GM23248 (cell line): ENCODE measurements at regions not wholly inside any gene's neighbourhood (a gene's known extent, or its start where the extent isn't known, plus 50 kb on each side); places are given as distances from the start of the nearest gene placed in this dataset.
"Not testable (repeated sequence)": the region's sequence is repeated elsewhere in the genome, so short reads cannot be mapped to it uniquely, and the experiment has no call there.

Experiments used
- DNase-seq: peaks from one replicate; pipeline ENCODE4 v3.0.0-alpha.2; 2015
- H2AFZ ChIP-seq: fragments of 200-600 bp; sonication (generic); 2 replicates; pipeline ENCODE4 v1.6.1; 2016; ENCODE audit warnings: antibody characterized with exemption
- H3F3A ChIP-seq: fragments of 200-600 bp; sonication (generic); 2 replicates; pipeline ENCODE4 v1.6.1; 2016; ENCODE audit warnings: mild to moderate bottlenecking, antibody characterized with exemption, mixed run types; ENCODE audit not compliant: insufficient read depth
- H3K27ac ChIP-seq: fragments of 200-600 bp; sonication (generic); 2 replicates; pipeline ENCODE4 v1.5.1; 2016; ENCODE audit warnings: mild to moderate bottlenecking
- H3K27me3 ChIP-seq: fragments of 200-600 bp; sonication (generic); replicated peaks from 2 replicates; pipeline ENCODE4 v1.6.1; 2016; ENCODE audit warnings: mild to moderate bottlenecking; ENCODE audit not compliant: insufficient read depth
- H3K36me3 ChIP-seq: fragments of 200-600 bp; sonication (generic); 2 replicates; pipeline ENCODE4 v1.6.1; 2016; ENCODE audit warnings: low read depth, mild to moderate bottlenecking
- H3K4me1 ChIP-seq: fragments of 200-600 bp; sonication (generic); 2 replicates; pipeline ENCODE4 v1.6.1; 2016; ENCODE audit warnings: mild to moderate bottlenecking; ENCODE audit not compliant: insufficient read depth
- H3K4me2 ChIP-seq: fragments of 200-600 bp; sonication (generic); one replicate; pipeline ENCODE4 v1.6.1; 2016; ENCODE audit warnings: mild to moderate bottlenecking; ENCODE audit not compliant: unreplicated experiment
- H3K4me3 ChIP-seq: fragments of 200-600 bp; sonication (generic); 2 replicates; pipeline ENCODE4 v1.5.1; 2016; ENCODE audit warnings: mild to moderate bottlenecking
- H3K79me2 ChIP-seq: fragments of 200-600 bp; sonication (generic); 2 replicates; pipeline ENCODE4 v1.6.1; 2016; ENCODE audit warnings: mild to moderate bottlenecking; ENCODE audit not compliant: insufficient read depth
- H3K9ac ChIP-seq: fragments of 200-600 bp; sonication (generic); 2 replicates; pipeline ENCODE4 v1.6.1; 2016; ENCODE audit warnings: mild to moderate bottlenecking
- H3K9me2 ChIP-seq: fragments of 200-600 bp; sonication (generic); 2 replicates; pipeline ENCODE4 v1.6.1; 2016; ENCODE audit warnings: mixed run types, mild to moderate bottlenecking, moderate library complexity; ENCODE audit not compliant: insufficient read depth
- H3K9me3 ChIP-seq: fragments of 200-600 bp; sonication (generic); one replicate; pipeline ENCODE4 v1.6.1; 2017; ENCODE audit warnings: low read depth
- H4K20me1 ChIP-seq: fragments of 200-600 bp; sonication (generic); 2 replicates; pipeline ENCODE4 v1.6.0; 2016; ENCODE audit not compliant: insufficient read depth
- EZH2 ChIP-seq: fragments of 200-600 bp; sonication (generic); IDR thresholded peaks from 2 replicates; pipeline ENCODE4 v1.6.1; 2018; ENCODE audit warnings: antibody characterized with exemption, mild to moderate bottlenecking; ENCODE audit not compliant: insufficient read depth, poor library complexity, severe bottlenecking
- EZH2phosphoT487 ChIP-seq: fragments of 200-600 bp; sonication (generic); IDR thresholded peaks from 2 replicates; pipeline ENCODE4 v1.6.1; 2018; ENCODE audit warnings: antibody characterized with exemption, moderate library complexity, mild to moderate bottlenecking, low read depth; ENCODE audit not compliant: insufficient read depth
- WGBS, 2 experiments: methylation state at CpG; one replicate each; pipeline ENCODE4 v1.1.6; 2015 to 2017; ENCODE audit warnings: low lambda C conversion rate in 2 of 2, low coverage in 1 of 2; ENCODE audit errors: missing lambda C conversion rate in 2 of 2; 5-methylcytosine and 5-hydroxymethylcytosine counted together
- in situ Hi-C: fragments of 300-500 bp; cut with MboI; formaldehyde crosslinking; loops from 2 replicates; pipeline ENCODE4 v1.15.0; 2020

GRCh38 chr15:81924729-81925128 lies 121.1 kb downstream of the MEX3B start:
- Histone ChIP-seq H3K36me3 (no peaks in the 10 kb centered on the region), H3K4me1 (no peaks in the 10 kb centered on the region), H3K4me3 (no peak overlapping the region), H2AFZ (no peak overlapping the region), H3K9me2 (no peaks in the 10 kb centered on the region), H3K27me3 (no peaks in the 10 kb centered on the region), H3K9me3 (no peaks in the 10 kb centered on the region), H3F3A (no peaks in the 10 kb centered on the region), H3K9ac (no peak overlapping the region), H4K20me1 (no peaks in the 10 kb centered on the region), H3K79me2 (no peaks in the 10 kb centered on the region), H3K27ac (no peak overlapping the region), H3K4me2 (no peak overlapping the region)
- in situ Hi-C loops, result no loop called here
- no peak for DNase-seq
- WGBS, 2 experiments, result 41 to 42% methylated on average over 4 of the region's 4 CpGs
- TF ChIP-seq EZH2phosphoT487 (no peak), EZH2 (no peak)

- Histone ChIP-seq H3K36me3 (no peaks in the 10 kb centered on the region), H3K4me1 (no peaks in the 10 kb centered on the region), H3K27ac (no peak overlapping the region), H3K79me2 (no peaks in the 10 kb centered on the region), H3K4me2 (no peak overlapping the region), H3K9me3 (no peaks in the 10 kb centered on the region), H2AFZ (no peak overlapping the region), H3F3A (no peaks in the 10 kb centered on the region), H3K4me3 (no peak overlapping the region), H4K20me1 (no peaks in the 10 kb centered on the region), H3K27me3 (no peaks in the 10 kb centered on the region), H3K9ac (no peak overlapping the region), H3K9me2 (no peaks in the 10 kb centered on the region)
- no peak for TF ChIP-seq EZH2
- no peak for TF ChIP-seq EZH2phosphoT487
- 37 to 38% methylated on average over 4 of the region's 4 CpGs for WGBS, 2 experiments
- no peak for DNase-seq
- in situ Hi-C loops, result no loop called here
These were observed 122.1 kb downstream of the MEX3B start for GRCh38 chr15:81923561-81924350.

GRCh38 chr15:81922143-81922542 lies 123.7 kb downstream of the MEX3B start:
- no peaks in the 10 kb centered on the region for H3K9me2 ChIP-seq
- in situ Hi-C loops, result no loop called here
- no peaks in the 10 kb centered on the region for H3K36me3 ChIP-seq
- no peaks in the 10 kb centered on the region for H3K4me1 ChIP-seq
- DNase-seq, result no peak
- H3K79me2 ChIP-seq, result no peaks in the 10 kb centered on the region
- no peak for TF ChIP-seq EZH2phosphoT487
- TF ChIP-seq EZH2, result no peak
- H3K4me3 ChIP-seq, result no peak overlapping the region
- H3K4me2 ChIP-seq, result no peak overlapping the region
- no peaks in the 10 kb centered on the region for H3F3A ChIP-seq
- no peaks in the 10 kb centered on the region for H3K9me3 ChIP-seq
- H3K27me3 ChIP-seq, result no peaks in the 10 kb centered on the region
- no peak overlapping the region for H2AFZ ChIP-seq
- no peak overlapping the region for H3K27ac ChIP-seq
- no peaks in the 10 kb centered on the region for H4K20me1 ChIP-seq
- no peak overlapping the region for H3K9ac ChIP-seq

DNA sequence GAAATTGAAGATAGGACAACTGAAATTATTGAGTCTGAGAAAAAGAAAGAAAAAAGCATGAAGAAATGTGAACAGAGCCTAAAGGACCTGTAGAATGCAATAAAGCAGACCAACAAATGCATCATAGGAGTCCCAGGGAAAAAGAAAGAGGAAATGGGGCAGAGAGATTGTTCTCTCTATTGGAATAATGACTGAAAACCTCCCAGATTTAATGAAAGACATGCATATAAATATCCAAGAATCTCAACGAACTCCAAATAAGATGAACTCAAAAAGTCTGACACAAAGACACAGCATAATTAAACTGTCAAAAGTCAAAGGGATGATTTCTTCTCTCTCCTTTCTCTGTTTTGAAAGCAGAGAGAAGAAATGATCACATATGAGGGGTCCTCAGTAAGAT lies 124.7 kb downstream of the MEX3B start:
- H3K27me3 ChIP-seq, result no peaks in the 10 kb centered on the region

GRCh38 chr15:81918767-81919166 lies 127.1 kb downstream of the MEX3B start:
- H2AFZ ChIP-seq, H3K9me2 ChIP-seq: not testable (repeated sequence)
- WGBS, 2 experiments, result 28 to 32% methylated on average over 1 of the region's 1 CpG

More for the DNA sequence above, 124.7 kb downstream of the MEX3B start:
- in situ Hi-C loops, result no loop called here
- H3K9me3 ChIP-seq, result no peaks in the 10 kb centered on the region
- no peak overlapping the region for H3K27ac ChIP-seq
- no peaks in the 10 kb centered on the region for H3K79me2 ChIP-seq
- no peak overlapping the region for H3K9ac ChIP-seq
- TF ChIP-seq EZH2 (no peak), EZH2phosphoT487 (no peak)
- H3F3A ChIP-seq, result no peaks in the 10 kb centered on the region
- no peak overlapping the region for H3K4me2 ChIP-seq
- no peak overlapping the region for H3K4me3 ChIP-seq
- H3K36me3 ChIP-seq, result no peaks in the 10 kb centered on the region
- 6 to 11% methylated on average over 1 of the region's 1 CpG for WGBS, 2 experiments
- H2AFZ ChIP-seq, result no peak overlapping the region
- H4K20me1 ChIP-seq, result no peaks in the 10 kb centered on the region
- no peaks in the 10 kb centered on the region for H3K4me1 ChIP-seq
- no peak for DNase-seq
- H3K9me2 ChIP-seq, result no peaks in the 10 kb centered on the region

More at GRCh38 chr15:81918767-81919166, 127.1 kb downstream of the MEX3B start:
- in situ Hi-C loops, H4K20me1 ChIP-seq, H3K27me3 ChIP-seq, H3K27ac ChIP-seq, H3K4me3 ChIP-seq, DNase-seq, H3K9me3 ChIP-seq, H3K36me3 ChIP-seq, H3K9ac ChIP-seq, H3K4me1 ChIP-seq, H3F3A ChIP-seq, H3K79me2 ChIP-seq, H3K4me2 ChIP-seq: not testable (repeated sequence)
